ENCODE measurements at regions not wholly inside any gene's neighbourhood (a gene's known extent, or its start where the extent isn't known, plus 50 kb on each side); places are given as distances from the start of the nearest gene placed in this dataset.

DNA sequence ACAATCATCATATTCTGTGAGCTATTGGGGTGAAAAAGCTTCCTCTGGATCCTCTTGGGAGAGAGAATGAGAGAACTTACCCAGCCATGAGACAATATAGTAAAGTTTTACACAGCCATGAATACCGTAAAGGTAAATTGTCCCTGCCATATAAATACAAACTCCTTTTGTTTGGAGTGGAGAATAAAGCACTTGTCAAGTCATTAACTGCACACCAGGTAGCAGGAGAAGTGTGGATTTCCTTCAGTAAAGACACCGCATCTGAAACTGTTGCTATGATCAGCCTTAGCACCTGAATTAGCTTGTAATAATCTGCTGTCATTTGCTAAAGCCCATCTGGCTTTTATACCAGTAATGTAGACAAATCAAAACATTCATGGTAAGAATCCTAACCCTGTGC lies 336.6 kb upstream of the SLCO3A1 start:
- TF ChIP-seq EGR1 (IDR thresholded peaks at IDR 0.05; ENCODE audit: low read depth in 2 of 2) (no peak), NR2F2 (IDR thresholded peaks at IDR 0.05) (no peak), JUND (IDR thresholded peaks at IDR 0.05) (no peak), FOXA2 (IDR thresholded peaks at IDR 0.05) (no peak), HNF4G (IDR thresholded peaks at IDR 0.05) (no peak), FOXA1 (IDR thresholded peaks at IDR 0.05) (no peak), YY1 (IDR thresholded peaks at IDR 0.05) (no peak), TAF1 (conservative IDR thresholded peaks at IDR 0.05) (no peak)
- TF ChIP-seq, protein P1, sequence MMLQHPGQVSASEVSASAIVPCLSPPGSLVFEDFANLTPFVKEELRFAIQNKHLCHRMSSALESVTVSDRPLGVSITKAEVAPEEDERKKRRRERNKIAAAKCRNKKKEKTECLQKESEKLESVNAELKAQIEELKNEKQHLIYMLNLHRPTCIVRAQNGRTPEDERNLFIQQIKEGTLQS (IDR thresholded peaks at IDR 0.05), result no peak
- DNase-seq (ENCODE audit: low spot score), result no peak
- Histone ChIP-seq H3K27me3 (ENCODE audit: control insufficient read depth in 4 of 4, insufficient read depth in 4 of 4, low read length in 3 of 4) (no peaks in the 10 kb centered on the region), H3K9ac (ENCODE audit: low read depth in 1 of 2, low read length in 2 of 2) (no peak overlapping the region), H3K36me3 (ENCODE audit: control insufficient read depth in 4 of 4, insufficient read depth in 3 of 4, low read depth in 1 of 4, low read length in 3 of 4) (no peaks in the 10 kb centered on the region), H3K9me3 (ENCODE audit: control insufficient read depth in 4 of 4, low read length in 3 of 4) (no peaks in the 10 kb centered on the region), H3K27ac (ENCODE audit: low read depth in 1 of 2, low read length in 2 of 2) (no peak overlapping the region), H3K4me3 (ENCODE audit: low read depth in 1 of 3, low read length in 3 of 3) (no peak overlapping the region), H3K4me1 (ENCODE audit: control insufficient read depth in 4 of 4, insufficient read depth in 4 of 4, low read length in 3 of 4) (no peaks in the 10 kb centered on the region)
- whole genome bisulfite sequencing, result 87% methylated on average over 2 of the region's 2 CpGs

DNA sequence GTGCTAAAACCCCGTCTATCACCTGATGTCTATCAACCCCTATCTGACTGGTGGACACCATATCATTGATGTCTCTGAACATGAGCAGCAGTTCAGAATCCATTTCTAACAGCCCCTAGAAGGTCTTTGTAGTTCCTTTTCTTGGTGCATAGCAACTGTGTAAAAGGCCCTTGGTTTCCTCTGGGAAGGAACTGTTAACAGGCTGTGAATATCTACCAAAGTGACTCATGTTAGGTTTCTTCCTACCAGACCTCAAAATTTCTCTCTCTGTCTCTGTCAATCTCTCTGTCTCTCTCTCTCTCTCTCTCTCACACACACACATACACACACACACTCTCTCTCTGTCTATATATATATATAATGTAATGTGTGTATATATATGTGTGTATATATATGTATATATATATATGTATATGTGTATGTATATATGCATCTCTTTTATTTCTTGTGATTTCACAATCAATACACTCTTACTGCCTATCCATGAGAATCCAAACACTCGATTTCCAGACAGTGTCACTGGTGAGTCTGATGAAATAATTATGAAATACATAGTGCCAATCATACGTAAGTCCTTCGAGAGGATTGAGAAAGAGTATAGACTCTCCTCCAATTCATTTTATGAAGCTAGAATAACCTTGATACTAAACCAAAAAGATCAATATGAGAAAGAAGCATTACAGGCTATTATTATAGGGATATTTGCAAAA lies 335.9 kb upstream of the SLCO3A1 start:
- Histone ChIP-seq H3K36me3 (ENCODE audit: control insufficient read depth in 4 of 4, insufficient read depth in 3 of 4, low read depth in 1 of 4, low read length in 3 of 4) (no peaks in the 10 kb centered on the region), H3K27ac (ENCODE audit: low read depth in 1 of 2, low read length in 2 of 2) (no peak overlapping the region), H3K27me3 (ENCODE audit: control insufficient read depth in 4 of 4, insufficient read depth in 4 of 4, low read length in 3 of 4) (no peaks in the 10 kb centered on the region), H3K9ac (ENCODE audit: low read depth in 1 of 2, low read length in 2 of 2) (no peak overlapping the region), H3K9me3 (ENCODE audit: control insufficient read depth in 4 of 4, low read length in 3 of 4) (no peaks in the 10 kb centered on the region), H3K4me1 (ENCODE audit: control insufficient read depth in 4 of 4, insufficient read depth in 4 of 4, low read length in 3 of 4) (peaks cover 0 to under 1% (median 0%) of the 10 kb centered on the region in 4 donors), H3K4me3 (ENCODE audit: low read depth in 1 of 3, low read length in 3 of 3) (no peak overlapping the region)
- 58% methylated on average over 4 of the region's 4 CpGs for WGBS
- TF ChIP-seq RAD21 (IDR thresholded peaks at IDR 0.05), result no peak
- no peak for DNase-seq (ENCODE audit: low spot score)

DNA sequence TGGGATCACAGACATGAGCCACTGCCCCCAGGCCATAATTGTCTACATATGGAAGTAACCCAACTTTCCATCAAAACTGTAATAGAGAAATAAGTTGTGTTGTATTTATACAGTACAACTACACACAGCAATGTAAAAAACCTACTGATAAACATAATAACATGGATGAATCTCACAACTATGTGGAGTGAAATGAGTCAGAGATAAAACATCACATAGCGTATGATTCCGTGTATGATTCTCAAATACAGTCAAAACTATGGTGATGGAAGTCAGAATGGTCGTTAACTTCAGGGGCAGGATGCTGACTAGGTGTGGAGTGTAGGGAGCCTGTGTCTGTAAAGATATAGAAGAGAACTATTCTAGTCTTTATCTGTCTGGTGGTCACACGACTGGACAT lies 332.7 kb upstream of the SLCO3A1 start:
- no peak for TF ChIP-seq EGR1 (IDR thresholded peaks at IDR 0.05; ENCODE audit: low read depth in 2 of 2)
- TF ChIP-seq RAD21 (IDR thresholded peaks at IDR 0.05), result no peak
- TF ChIP-seq, protein P2, sequence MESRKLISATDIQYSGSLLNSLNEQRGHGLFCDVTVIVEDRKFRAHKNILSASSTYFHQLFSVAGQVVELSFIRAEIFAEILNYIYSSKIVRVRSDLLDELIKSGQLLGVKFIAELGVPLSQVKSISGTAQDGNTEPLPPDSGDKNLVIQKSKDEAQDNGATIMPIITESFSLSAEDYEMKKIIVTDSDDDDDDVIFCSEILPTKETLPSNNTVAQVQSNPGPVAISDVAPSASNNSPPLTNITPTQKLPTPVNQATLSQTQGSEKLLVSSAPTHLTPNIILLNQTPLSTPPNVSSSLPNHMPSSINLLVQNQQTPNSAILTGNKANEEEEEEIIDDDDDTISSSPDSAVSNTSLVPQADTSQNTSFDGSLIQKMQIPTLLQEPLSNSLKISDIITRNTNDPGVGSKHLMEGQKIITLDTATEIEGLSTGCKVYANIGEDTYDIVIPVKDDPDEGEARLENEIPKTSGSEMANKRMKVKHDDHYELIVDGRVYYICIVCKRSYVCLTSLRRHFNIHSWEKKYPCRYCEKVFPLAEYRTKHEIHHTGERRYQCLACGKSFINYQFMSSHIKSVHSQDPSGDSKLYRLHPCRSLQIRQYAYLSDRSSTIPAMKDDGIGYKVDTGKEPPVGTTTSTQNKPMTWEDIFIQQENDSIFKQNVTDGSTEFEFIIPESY (IDR thresholded peaks at IDR 0.05), result no peak
- TF ChIP-seq JUND (IDR thresholded peaks at IDR 0.05), result no peak
- no peak for TF ChIP-seq RXRA (IDR thresholded peaks at IDR 0.05)
- no peak for TF ChIP-seq HNF4A (conservative IDR thresholded peaks at IDR 0.05)
- TF ChIP-seq TAF1 (conservative IDR thresholded peaks at IDR 0.05), result no peak
- no peak for TF ChIP-seq HNF4G (IDR thresholded peaks at IDR 0.05)
- TF ChIP-seq, protein P3, sequence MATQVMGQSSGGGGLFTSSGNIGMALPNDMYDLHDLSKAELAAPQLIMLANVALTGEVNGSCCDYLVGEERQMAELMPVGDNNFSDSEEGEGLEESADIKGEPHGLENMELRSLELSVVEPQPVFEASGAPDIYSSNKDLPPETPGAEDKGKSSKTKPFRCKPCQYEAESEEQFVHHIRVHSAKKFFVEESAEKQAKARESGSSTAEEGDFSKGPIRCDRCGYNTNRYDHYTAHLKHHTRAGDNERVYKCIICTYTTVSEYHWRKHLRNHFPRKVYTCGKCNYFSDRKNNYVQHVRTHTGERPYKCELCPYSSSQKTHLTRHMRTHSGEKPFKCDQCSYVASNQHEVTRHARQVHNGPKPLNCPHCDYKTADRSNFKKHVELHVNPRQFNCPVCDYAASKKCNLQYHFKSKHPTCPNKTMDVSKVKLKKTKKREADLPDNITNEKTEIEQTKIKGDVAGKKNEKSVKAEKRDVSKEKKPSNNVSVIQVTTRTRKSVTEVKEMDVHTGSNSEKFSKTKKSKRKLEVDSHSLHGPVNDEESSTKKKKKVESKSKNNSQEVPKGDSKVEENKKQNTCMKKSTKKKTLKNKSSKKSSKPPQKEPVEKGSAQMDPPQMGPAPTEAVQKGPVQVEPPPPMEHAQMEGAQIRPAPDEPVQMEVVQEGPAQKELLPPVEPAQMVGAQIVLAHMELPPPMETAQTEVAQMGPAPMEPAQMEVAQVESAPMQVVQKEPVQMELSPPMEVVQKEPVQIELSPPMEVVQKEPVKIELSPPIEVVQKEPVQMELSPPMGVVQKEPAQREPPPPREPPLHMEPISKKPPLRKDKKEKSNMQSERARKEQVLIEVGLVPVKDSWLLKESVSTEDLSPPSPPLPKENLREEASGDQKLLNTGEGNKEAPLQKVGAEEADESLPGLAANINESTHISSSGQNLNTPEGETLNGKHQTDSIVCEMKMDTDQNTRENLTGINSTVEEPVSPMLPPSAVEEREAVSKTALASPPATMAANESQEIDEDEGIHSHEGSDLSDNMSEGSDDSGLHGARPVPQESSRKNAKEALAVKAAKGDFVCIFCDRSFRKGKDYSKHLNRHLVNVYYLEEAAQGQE (IDR thresholded peaks at IDR 0.05), result no peak
- TF ChIP-seq SP1 (IDR thresholded peaks at IDR 0.05), result no peak
- TF ChIP-seq NR2F2 (IDR thresholded peaks at IDR 0.05), result no peak
- TF ChIP-seq FOXA2 (IDR thresholded peaks at IDR 0.05), result no peak
- TF ChIP-seq, protein P4, sequence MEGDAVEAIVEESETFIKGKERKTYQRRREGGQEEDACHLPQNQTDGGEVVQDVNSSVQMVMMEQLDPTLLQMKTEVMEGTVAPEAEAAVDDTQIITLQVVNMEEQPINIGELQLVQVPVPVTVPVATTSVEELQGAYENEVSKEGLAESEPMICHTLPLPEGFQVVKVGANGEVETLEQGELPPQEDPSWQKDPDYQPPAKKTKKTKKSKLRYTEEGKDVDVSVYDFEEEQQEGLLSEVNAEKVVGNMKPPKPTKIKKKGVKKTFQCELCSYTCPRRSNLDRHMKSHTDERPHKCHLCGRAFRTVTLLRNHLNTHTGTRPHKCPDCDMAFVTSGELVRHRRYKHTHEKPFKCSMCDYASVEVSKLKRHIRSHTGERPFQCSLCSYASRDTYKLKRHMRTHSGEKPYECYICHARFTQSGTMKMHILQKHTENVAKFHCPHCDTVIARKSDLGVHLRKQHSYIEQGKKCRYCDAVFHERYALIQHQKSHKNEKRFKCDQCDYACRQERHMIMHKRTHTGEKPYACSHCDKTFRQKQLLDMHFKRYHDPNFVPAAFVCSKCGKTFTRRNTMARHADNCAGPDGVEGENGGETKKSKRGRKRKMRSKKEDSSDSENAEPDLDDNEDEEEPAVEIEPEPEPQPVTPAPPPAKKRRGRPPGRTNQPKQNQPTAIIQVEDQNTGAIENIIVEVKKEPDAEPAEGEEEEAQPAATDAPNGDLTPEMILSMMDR (IDR thresholded peaks at IDR 0.05; ENCODE audit: low read depth, low read length, missing input control), result no peak
- TF ChIP-seq YY1 (IDR thresholded peaks at IDR 0.05), result no peak
- no peak for TF ChIP-seq GABPA (IDR thresholded peaks at IDR 0.05 in 1 of 2, conservative IDR thresholded peaks at IDR 0.05 in 1 of 2)
- TF ChIP-seq FOXA1 (IDR thresholded peaks at IDR 0.05), result no peak
- TF ChIP-seq, protein P5, sequence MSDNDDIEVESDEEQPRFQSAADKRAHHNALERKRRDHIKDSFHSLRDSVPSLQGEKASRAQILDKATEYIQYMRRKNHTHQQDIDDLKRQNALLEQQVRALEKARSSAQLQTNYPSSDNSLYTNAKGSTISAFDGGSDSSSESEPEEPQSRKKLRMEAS (IDR thresholded peaks at IDR 0.05), result no peak
- TF ChIP-seq, protein P1 (IDR thresholded peaks at IDR 0.05), result no peak
- WGBS, result 67% methylated on average over 4 of the region's 4 CpGs
- no peak overlapping the region for H3K9ac ChIP-seq (ENCODE audit: low read depth in 1 of 2, low read length in 2 of 2)
- H3K27me3 ChIP-seq (ENCODE audit: control insufficient read depth in 4 of 4, insufficient read depth in 4 of 4, low read length in 3 of 4), result no peaks in the 10 kb centered on the region
- no peak overlapping the region for H3K27ac ChIP-seq (ENCODE audit: low read depth in 1 of 2, low read length in 2 of 2)
- H3K4me3 ChIP-seq (ENCODE audit: low read depth in 1 of 3, low read length in 3 of 3), result no peak overlapping the region
- H3K9me3 ChIP-seq (ENCODE audit: control insufficient read depth in 4 of 4, low read length in 3 of 4), result no peaks in the 10 kb centered on the region
- H3K4me1 ChIP-seq (ENCODE audit: control insufficient read depth in 4 of 4, insufficient read depth in 4 of 4, low read length in 3 of 4), result peaks cover 0 to 2% (median 0%) of the 10 kb centered on the region in 4 donors
- DNase-seq (ENCODE audit: low spot score), result no peak
- H3K36me3 ChIP-seq (ENCODE audit: control insufficient read depth in 4 of 4, insufficient read depth in 3 of 4, low read depth in 1 of 4, low read length in 3 of 4), result no peaks in the 10 kb centered on the region
